Stomach (tissue), 8 donors: ENCODE measurements at regions not wholly inside any gene's neighbourhood (a gene's known extent, or its start where the extent isn't known, plus 50 kb on each side); places are given as distances from the start of the nearest gene placed in this dataset.

Source experiments
- DNase-seq, 2 donors: peaks; one replicate each; pipeline versions ENCODE4 v3.0.0 to v3.0.0-alpha.2; 2013 to 2019
- H3K27ac ChIP-seq, 5 donors: fragments of 200-600 bp in 4 of 5; sonication (generic) in 4 of 5; one replicate each; pipeline ENCODE4 v1.5.1; 2013 to 2019; ENCODE audit warnings: mild to moderate bottlenecking in 1 of 5, moderate library complexity in 1 of 5
- H3K27me3 ChIP-seq, 3 donors: fragments of 200-600 bp; sonication (generic); one replicate each; pipeline ENCODE4 v1.5.1; 2017 to 2019; ENCODE audit warnings: mixed run types in 1 of 3
- H3K36me3 ChIP-seq, 4 donors: fragments of 200-600 bp; sonication (generic); 1 replicate in 3 of 4; 2 replicates in 1 of 4; pipeline ENCODE4 v1.5.1; 2016 to 2019
- H3K4me1 ChIP-seq, 4 donors: fragments of 200-600 bp; sonication (generic); one replicate each; pipeline ENCODE4 v1.5.1; 2016 to 2019
- H3K4me3 ChIP-seq, 4 donors: fragments of 200-600 bp; sonication (generic) in 3 of 4; one replicate each; pipeline ENCODE4 v1.5.1; 2016 to 2019; ENCODE audit warnings: mild to moderate bottlenecking in 1 of 4
- H3K9me3 ChIP-seq, 4 donors: fragments of 200-600 bp; sonication (generic); one replicate each; pipeline ENCODE4 v1.5.1; 2016 to 2019
- EP300 ChIP-seq: sonication (generic); formaldehyde crosslinking; IDR thresholded peaks from one replicate; pipeline ENCODE4 v1.6.1; 2017; ENCODE audit warnings: antibody characterized with exemption
- POLR2A ChIP-seq, 4 donors: fragments of 450-650 bp; IDR thresholded peaks; one replicate each; pipeline ENCODE4 v1.6.1; 2016; ENCODE audit warnings: antibody characterized with exemption in 4 of 4, control low read depth in 2 of 4, mild to moderate bottlenecking in 1 of 4, moderate library complexity in 1 of 4
- POLR2AphosphoS5 ChIP-seq, 3 donors: sonication (generic); formaldehyde crosslinking; IDR thresholded peaks; one replicate each; pipeline ENCODE4 v1.6.1; 2016; ENCODE audit warnings: antibody characterized with exemption in 3 of 3
- WGBS, 5 donors: extraction: QIAGEN DNeasy Blood & Tissue Kit in 3 of 5; methylation state at CpG; one replicate each; pipeline versions ENCODE4 v1.1.5 to v1.1.7; 2013 to 2018; 5-methylcytosine and 5-hydroxymethylcytosine counted together
- intact Hi-C: fragments of 100-400 bp; cut with DNase I; formaldehyde crosslinking; loops from one replicate; pipeline ENCODE4 v1.15.1; 2023; ENCODE audit warnings: low total_unique reads
- TF ChIP-seq, protein P1 (sequence below), 7 experiments: fragments of 450-650 bp in 4 of 7; fragments of 200-600 bp in 3 of 7; sonication (generic) in 3 of 7; IDR thresholded peaks; one replicate each; pipeline ENCODE4 v1.5.1; 2016 to 2019; ENCODE audit warnings: antibody characterized with exemption in 7 of 7, control low read depth in 2 of 7, mild to moderate bottlenecking in 1 of 7
- donor health status: healthy with polysubstance abuse.
- donor health status: Bipolar disorder and iron deficiency.
- donor health status: healthy.

DNA sequence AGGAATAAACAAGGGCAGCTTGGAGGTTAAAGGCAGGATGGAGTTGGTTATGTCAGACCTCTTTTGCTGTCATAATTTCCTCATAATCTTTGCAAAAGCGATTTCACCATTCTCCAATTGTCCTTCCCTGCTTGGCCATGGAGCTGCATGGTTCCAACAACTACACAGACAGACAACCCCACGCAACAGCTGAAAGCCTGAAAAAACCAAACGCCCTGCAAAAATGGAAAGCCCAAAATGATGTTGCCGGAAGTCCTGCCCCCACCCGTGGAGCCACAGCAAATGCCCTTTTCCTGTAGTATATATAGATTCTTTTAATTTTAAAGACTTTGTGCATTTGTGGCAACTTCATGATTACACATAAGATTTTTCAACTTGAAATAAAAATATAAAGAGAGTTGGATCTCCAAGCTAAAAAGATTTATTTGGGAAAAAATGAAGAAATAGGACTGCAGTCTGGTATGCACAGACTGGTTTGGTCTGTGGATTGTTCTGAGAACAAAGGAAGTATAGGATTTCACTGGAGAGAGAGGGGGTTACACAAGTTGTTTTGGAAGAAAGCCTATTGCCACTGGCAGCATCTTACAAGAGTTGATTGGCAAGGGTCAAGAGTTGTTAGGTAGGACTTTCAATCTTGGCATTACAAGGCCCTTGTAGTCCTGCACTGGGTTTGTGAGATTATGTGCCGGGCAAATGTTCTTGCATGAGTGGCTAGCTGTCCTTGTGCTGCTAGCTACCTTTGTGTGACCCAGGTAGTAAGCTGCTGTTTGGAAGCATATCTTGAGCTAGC lies 190.0 kb downstream of the C6orf118 start:
- Histone ChIP-seq H3K4me3 (no peak overlapping the region), H3K36me3 (no peaks in the 10 kb centered on the region), H3K4me1 (no peaks in the 10 kb centered on the region), H3K27me3 (no peaks in the 10 kb centered on the region), H3K9me3 (peaks cover 0 to 27% (median 6%) of the 10 kb centered on the region in 4 donors), H3K27ac (no peak overlapping the region)
- 68 to 76% (median 72%) methylated on average over 6 of the region's 6 CpGs for WGBS, 5 donors
- intact Hi-C loops: no loop called here
- TF ChIP-seq, protein P1, sequence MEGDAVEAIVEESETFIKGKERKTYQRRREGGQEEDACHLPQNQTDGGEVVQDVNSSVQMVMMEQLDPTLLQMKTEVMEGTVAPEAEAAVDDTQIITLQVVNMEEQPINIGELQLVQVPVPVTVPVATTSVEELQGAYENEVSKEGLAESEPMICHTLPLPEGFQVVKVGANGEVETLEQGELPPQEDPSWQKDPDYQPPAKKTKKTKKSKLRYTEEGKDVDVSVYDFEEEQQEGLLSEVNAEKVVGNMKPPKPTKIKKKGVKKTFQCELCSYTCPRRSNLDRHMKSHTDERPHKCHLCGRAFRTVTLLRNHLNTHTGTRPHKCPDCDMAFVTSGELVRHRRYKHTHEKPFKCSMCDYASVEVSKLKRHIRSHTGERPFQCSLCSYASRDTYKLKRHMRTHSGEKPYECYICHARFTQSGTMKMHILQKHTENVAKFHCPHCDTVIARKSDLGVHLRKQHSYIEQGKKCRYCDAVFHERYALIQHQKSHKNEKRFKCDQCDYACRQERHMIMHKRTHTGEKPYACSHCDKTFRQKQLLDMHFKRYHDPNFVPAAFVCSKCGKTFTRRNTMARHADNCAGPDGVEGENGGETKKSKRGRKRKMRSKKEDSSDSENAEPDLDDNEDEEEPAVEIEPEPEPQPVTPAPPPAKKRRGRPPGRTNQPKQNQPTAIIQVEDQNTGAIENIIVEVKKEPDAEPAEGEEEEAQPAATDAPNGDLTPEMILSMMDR (IDR thresholded peaks at IDR 0.05): no peak
- no peak for TF ChIP-seq POLR2AphosphoS5 (IDR thresholded peaks at IDR 0.05)
- TF ChIP-seq POLR2A (IDR thresholded peaks at IDR 0.05): no peak
- TF ChIP-seq EP300: no peak
- no peak for DNase-seq

DNA sequence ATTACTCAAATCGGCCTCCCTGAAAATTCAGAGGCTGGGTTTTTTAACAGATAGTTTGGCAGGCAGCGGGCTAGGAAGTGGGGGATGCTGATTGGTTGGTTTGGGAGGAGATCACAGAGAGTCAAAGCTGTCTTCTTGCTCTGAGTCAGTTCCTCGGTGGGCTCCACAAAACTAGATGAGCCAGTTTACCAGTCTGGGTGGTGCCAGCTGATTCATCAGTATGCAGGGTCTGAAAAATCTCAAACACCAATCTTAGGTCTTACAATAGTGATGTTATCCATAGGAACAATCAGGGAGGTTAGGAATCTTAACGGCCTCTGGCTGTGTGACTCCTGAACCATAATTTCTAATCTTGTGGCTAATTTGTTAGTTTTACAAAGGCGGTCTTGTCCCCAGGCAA lies 190.7 kb downstream of the C6orf118 start:
- Histone ChIP-seq H3K27me3 (no peaks in the 10 kb centered on the region), H3K36me3 (no peaks in the 10 kb centered on the region), H3K27ac (no peak overlapping the region), H3K4me1 (no peaks in the 10 kb centered on the region), H3K4me3 (no peak overlapping the region), H3K9me3 (peaks cover 0 to 34% (median 11%) of the 10 kb centered on the region in 4 donors)
- DNase-seq: no peak
- intact Hi-C loops: no loop called here
- TF ChIP-seq POLR2AphosphoS5 (IDR thresholded peaks at IDR 0.05): no peak
- TF ChIP-seq, protein P1 (IDR thresholded peaks at IDR 0.05): no peak
- TF ChIP-seq EP300: no peak
- no peak for TF ChIP-seq POLR2A (IDR thresholded peaks at IDR 0.05)
- 53 to 67% (median 66%) methylated on average over 5 of the region's 5 CpGs for WGBS, 5 donors

DNA sequence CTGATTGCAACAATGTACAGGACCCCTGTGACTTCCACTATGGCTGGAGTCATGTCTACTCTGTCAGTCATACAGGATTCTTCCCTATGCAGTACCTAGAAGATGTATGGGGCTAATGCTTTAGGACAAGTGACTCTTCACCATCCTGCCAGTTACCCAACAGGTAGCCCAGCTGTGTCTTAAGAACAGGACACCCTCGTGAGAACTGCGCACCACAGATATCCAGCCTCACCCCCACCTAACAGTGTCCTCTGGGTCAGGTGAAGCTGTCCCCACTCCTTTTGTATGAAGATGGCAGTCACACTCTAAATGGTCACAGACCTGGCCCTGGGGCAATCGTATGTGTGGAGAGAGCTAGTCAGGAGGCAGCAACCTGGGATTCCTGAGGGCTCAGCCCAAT lies 191.6 kb downstream of the C6orf118 start:
- Histone ChIP-seq H3K27ac (no peak overlapping the region), H3K4me3 (no peak overlapping the region), H3K27me3 (no peaks in the 10 kb centered on the region), H3K4me1 (no peaks in the 10 kb centered on the region), H3K9me3 (peaks cover 0 to 42% (median 16%) of the 10 kb centered on the region in 4 donors), H3K36me3 (no peaks in the 10 kb centered on the region)
- DNase-seq: no peak
- no peak for TF ChIP-seq POLR2AphosphoS5 (IDR thresholded peaks at IDR 0.05)
- TF ChIP-seq POLR2A (IDR thresholded peaks at IDR 0.05): no peak
- TF ChIP-seq, protein P1 (IDR thresholded peaks at IDR 0.05): no peak
- TF ChIP-seq EP300: no peak
- intact Hi-C loops: no loop called here
- 82 to 94% (median 89%) methylated on average over 3 of the region's 3 CpGs for WGBS, 5 donors

DNA sequence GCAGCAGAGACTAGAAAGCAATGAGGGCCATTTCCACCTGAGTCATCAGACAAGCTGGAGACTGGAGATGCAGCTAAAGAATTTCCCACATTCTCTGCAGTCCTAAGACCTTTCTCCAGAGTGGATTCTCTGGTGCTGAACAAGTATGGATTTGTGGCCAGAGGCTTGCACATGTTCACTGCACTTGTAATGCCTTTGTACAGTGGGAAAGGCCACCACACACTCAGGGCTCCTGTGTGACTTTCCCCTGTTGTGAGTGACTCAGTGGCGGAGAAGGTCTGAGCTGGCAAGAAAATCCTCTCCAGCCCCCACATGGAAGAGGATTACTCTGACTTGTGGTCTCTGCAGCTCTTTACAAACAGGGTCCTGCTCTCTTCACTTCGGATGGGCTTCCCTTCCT lies 192.3 kb downstream of the C6orf118 start:
- Histone ChIP-seq H3K9me3 (peaks cover 0 to 46% (median 16%) of the 10 kb centered on the region in 4 donors), H3K27ac (no peak overlapping the region), H3K36me3 (no peaks in the 10 kb centered on the region), H3K27me3 (no peaks in the 10 kb centered on the region), H3K4me1 (no peaks in the 10 kb centered on the region), H3K4me3 (no peak overlapping the region)
- 68 to 79% (median 75%) methylated on average over 2 of the region's 2 CpGs for WGBS, 5 donors
- DNase-seq: no peak
- TF ChIP-seq, protein P1 (IDR thresholded peaks at IDR 0.05): no peak
- no peak for TF ChIP-seq EP300
- intact Hi-C loops: no loop called here
